ENCODE measurements at regions not wholly inside any gene's neighbourhood (a gene's known extent, or its start where the extent isn't known, plus 50 kb on each side); places are given as distances from the start of the nearest gene placed in this dataset.
"Not testable (repeated sequence)": the region's sequence is repeated elsewhere in the genome, so short reads cannot be mapped to it uniquely, and the experiment has no call there.

DNA sequence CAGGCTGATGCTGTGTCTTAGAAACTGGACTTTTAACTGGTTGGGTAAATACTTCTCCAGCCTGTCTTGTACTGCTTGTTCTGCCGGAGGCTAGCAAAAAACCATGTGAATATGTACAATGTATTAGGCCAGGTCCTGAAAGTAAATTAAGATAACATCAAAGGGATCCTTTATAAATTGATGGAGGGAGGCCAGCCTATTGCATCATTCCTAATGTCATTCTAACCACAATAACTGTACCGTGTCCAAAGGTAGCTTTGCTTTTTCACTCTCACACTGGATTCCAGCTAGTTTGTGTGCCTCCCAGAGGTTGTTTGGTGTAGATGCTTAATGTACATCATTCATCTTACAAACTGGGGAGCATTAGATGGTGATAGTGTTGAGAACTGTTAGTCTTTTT, 91.2 kb upstream of the SEM1 start:
- Histone ChIP-seq H3K36me3 (ENCODE audit: insufficient read depth, low read length) (no peaks in the 10 kb centered on the region), H3K79me2 (ENCODE audit: insufficient read depth, low read length) (no peaks in the 10 kb centered on the region), H3K4me2 (ENCODE audit: low read length) (no peak overlapping the region), H2AFZ (ENCODE audit: low read depth, low read length) (no peak overlapping the region), H3K27me3 (ENCODE audit: insufficient read depth, low read length) (no peaks in the 10 kb centered on the region), H3K4me1 (ENCODE audit: insufficient read depth, low read length) (no peaks in the 10 kb centered on the region), H3K9me3 (ENCODE audit: insufficient read depth, low read depth, low read length) (no peaks in the 10 kb centered on the region), H3K27ac (ENCODE audit: low read depth, low read length) (no peak overlapping the region), H3K4me3 (ENCODE audit: insufficient read depth, low read depth, low read length) (no peak overlapping the region), H3K9ac (ENCODE audit: low read length) (no peak overlapping the region), H4K20me1 (ENCODE audit: insufficient read depth, low read length) (no peaks in the 10 kb centered on the region)
- FAIRE-seq (no peak), DNase-seq (ENCODE audit: low read depth) (no peak)
- no peak for TF ChIP-seq EZH2 (IDR thresholded peaks at IDR 0.05; ENCODE audit: insufficient read depth, low read length)
- TF ChIP-seq, protein P1, sequence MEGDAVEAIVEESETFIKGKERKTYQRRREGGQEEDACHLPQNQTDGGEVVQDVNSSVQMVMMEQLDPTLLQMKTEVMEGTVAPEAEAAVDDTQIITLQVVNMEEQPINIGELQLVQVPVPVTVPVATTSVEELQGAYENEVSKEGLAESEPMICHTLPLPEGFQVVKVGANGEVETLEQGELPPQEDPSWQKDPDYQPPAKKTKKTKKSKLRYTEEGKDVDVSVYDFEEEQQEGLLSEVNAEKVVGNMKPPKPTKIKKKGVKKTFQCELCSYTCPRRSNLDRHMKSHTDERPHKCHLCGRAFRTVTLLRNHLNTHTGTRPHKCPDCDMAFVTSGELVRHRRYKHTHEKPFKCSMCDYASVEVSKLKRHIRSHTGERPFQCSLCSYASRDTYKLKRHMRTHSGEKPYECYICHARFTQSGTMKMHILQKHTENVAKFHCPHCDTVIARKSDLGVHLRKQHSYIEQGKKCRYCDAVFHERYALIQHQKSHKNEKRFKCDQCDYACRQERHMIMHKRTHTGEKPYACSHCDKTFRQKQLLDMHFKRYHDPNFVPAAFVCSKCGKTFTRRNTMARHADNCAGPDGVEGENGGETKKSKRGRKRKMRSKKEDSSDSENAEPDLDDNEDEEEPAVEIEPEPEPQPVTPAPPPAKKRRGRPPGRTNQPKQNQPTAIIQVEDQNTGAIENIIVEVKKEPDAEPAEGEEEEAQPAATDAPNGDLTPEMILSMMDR (IDR thresholded peaks at IDR 0.05; ENCODE audit: insufficient read depth, low read depth, low read length) = no peak
- no peaks in the 10 kb centered on the region for H3K27me3 Mint-ChIP-seq (ENCODE audit: low read depth, unreplicated experiment)
- H3K36me3 Mint-ChIP-seq (ENCODE audit: low read depth, unreplicated experiment) = no peaks in the 10 kb centered on the region
- no peak overlapping the region for H3K4me3 Mint-ChIP-seq (ENCODE audit: unreplicated experiment)
- H3K4me1 Mint-ChIP-seq (ENCODE audit: low read depth, unreplicated experiment) = no peaks in the 10 kb centered on the region
- no peaks in the 10 kb centered on the region for H3K9me3 Mint-ChIP-seq (ENCODE audit: unreplicated experiment)
- no peak overlapping the region for H3K27ac Mint-ChIP-seq (ENCODE audit: unreplicated experiment)

DNA sequence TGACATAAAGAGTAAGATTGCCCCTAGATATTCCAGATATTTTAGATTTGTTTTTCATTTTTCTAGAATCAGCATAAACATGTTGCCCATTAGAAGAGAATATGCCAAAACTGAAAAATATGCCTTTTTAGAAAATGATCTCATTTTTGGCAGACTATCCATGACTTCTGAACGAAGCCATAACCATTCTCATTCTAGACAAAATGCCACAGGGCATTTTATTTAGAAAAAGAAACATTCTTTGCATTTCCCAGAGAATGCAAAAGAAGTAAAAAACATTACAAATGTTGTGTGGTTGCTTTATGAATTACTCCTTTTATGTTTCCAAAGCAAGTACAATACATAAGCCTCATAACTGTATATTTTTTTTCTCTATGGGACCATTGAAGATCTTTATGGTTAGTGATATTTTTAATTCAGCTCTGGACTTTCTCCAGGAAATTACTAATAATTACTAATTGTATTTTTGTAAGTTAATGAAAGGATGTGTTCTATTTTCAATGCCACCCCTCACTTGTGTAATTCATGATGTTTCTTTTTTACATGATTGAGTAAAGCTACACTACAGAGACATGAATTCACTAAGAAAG, 109.6 kb upstream of the SEM1 start:
- Mint-ChIP-seq H3K4me3 (ENCODE audit: unreplicated experiment) (no peak overlapping the region), H3K27ac (ENCODE audit: unreplicated experiment) (no peak overlapping the region), H3K27me3 (ENCODE audit: low read depth, unreplicated experiment) (peaks cover 6% of the 10 kb centered on the region), H3K9me3 (ENCODE audit: unreplicated experiment) (peaks cover 3% of the 10 kb centered on the region), H3K4me1 (ENCODE audit: low read depth, unreplicated experiment) (peaks cover 3% of the 10 kb centered on the region), H3K36me3 (ENCODE audit: low read depth, unreplicated experiment) (no peaks in the 10 kb centered on the region)
- Histone ChIP-seq H2AFZ (ENCODE audit: low read depth, low read length) (no peak overlapping the region), H3K36me3 (ENCODE audit: insufficient read depth, low read length) (no peaks in the 10 kb centered on the region), H3K27me3 (ENCODE audit: insufficient read depth, low read length) (no peaks in the 10 kb centered on the region), H3K79me2 (ENCODE audit: insufficient read depth, low read length) (no peaks in the 10 kb centered on the region), H4K20me1 (ENCODE audit: insufficient read depth, low read length) (no peaks in the 10 kb centered on the region), H3K4me3 (ENCODE audit: insufficient read depth, low read depth, low read length) (no peak overlapping the region), H3K4me2 (ENCODE audit: low read length) (no peak overlapping the region), H3K4me1 (ENCODE audit: insufficient read depth, low read length) (no peaks in the 10 kb centered on the region), H3K9me3 (ENCODE audit: insufficient read depth, low read depth, low read length) (no peaks in the 10 kb centered on the region), H3K9ac (ENCODE audit: low read length) (no peak overlapping the region), H3K27ac (ENCODE audit: low read depth, low read length) (no peak overlapping the region)
- DNase-seq (ENCODE audit: low read depth) (no peak), FAIRE-seq (no peak)
- TF ChIP-seq EZH2 (IDR thresholded peaks at IDR 0.05; ENCODE audit: insufficient read depth, low read length) = no peak
- TF ChIP-seq, protein P1 (IDR thresholded peaks at IDR 0.05; ENCODE audit: insufficient read depth, low read depth, low read length) = no peak

DNA sequence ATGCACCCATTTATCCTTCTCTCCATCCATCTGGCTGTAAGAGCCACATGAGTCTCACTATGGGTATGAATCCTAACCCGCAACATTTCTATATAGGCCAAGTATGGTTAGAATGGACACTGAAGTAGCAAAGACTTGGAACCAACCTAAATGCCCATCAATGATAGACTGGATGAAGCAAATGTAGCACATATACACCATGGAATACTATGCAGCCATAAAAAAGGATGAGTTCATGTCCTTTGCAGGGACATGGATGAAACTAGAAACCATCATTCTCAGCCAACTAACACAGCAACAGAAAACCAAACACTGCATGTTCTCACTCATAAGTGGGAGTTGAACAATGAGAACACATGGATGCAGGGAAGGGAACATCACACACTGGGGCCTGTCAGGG, 111.5 kb upstream of the SEM1 start:
- H3K36me3 ChIP-seq (ENCODE audit: insufficient read depth, low read length); H2AFZ ChIP-seq (ENCODE audit: low read depth, low read length); H3K9ac ChIP-seq (ENCODE audit: low read length); H3K27me3 ChIP-seq (ENCODE audit: insufficient read depth, low read length); H3K4me3 ChIP-seq (ENCODE audit: insufficient read depth, low read depth, low read length); H3K4me2 ChIP-seq (ENCODE audit: low read length); H3K4me1 ChIP-seq (ENCODE audit: insufficient read depth, low read length); H3K36me3 Mint-ChIP-seq (ENCODE audit: low read depth, unreplicated experiment); H4K20me1 ChIP-seq (ENCODE audit: insufficient read depth, low read length); H3K9me3 ChIP-seq (ENCODE audit: insufficient read depth, low read depth, low read length); H3K79me2 ChIP-seq (ENCODE audit: insufficient read depth, low read length); H3K9me3 Mint-ChIP-seq (ENCODE audit: unreplicated experiment); H3K4me1 Mint-ChIP-seq (ENCODE audit: low read depth, unreplicated experiment); H3K27ac ChIP-seq (ENCODE audit: low read depth, low read length); H3K27ac Mint-ChIP-seq (ENCODE audit: unreplicated experiment); H3K27me3 Mint-ChIP-seq (ENCODE audit: low read depth, unreplicated experiment); H3K4me3 Mint-ChIP-seq (ENCODE audit: unreplicated experiment); DNase-seq (ENCODE audit: low read depth); FAIRE-seq: not testable (repeated sequence)
